GM13977 (cell line): ENCODE measurements at regions not wholly inside any gene's neighbourhood (a gene's known extent, or its start where the extent isn't known, plus 50 kb on each side); places are given as distances from the start of the nearest gene placed in this dataset.
A peak's percentile ranks its signal among the peaks of the same experiment; 100 is the strongest.
"Not testable (repeated sequence)": the region's sequence is repeated elsewhere in the genome, so short reads cannot be mapped to it uniquely, and the experiment has no call there.

Experiments used
- DNase-seq: peaks from one replicate; pipeline ENCODE4 v3.0.0; 2012; ENCODE audit warnings: low spot score
- in situ Hi-C: fragments of 300-500 bp; cut with MboI; formaldehyde crosslinking; loops from one replicate; pipeline ENCODE4 v1.12.0; 2022; ENCODE audit warnings: low sequenced_read_pairs, low pct_unique_long_range_greater_than_20kb, mixed read lengths, inconsistent platforms; ENCODE audit not compliant: unreplicated experiment
- TF ChIP-seq, protein P1 (sequence below): IDR thresholded peaks from 2 replicates; pipeline ENCODE4 v1.5.1; 2012; ENCODE audit warnings: mild to moderate bottlenecking, control low read depth; ENCODE audit not compliant: insufficient read depth; ENCODE audit errors: extremely low read depth, missing control alignments

DNA sequence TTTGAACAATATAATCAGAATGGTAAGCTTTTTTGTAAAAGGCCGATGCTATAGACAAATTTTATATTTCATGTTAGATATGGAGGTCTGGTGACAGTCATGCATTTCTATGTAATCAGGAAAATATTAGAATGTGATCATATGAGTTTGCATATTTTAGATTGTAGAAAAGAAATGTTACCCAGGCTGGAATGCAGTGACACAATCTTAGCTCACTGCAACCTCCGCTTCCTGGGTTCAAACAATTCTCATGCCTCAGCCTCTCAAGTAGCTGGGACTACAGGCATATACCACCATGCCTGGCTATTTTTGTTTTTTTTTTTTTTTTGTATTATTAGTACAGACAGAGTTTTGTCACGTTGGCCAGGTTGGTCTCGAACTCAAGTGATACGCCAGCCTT is 152.0 kb downstream of the LMLN start:
- TF ChIP-seq, protein P1, sequence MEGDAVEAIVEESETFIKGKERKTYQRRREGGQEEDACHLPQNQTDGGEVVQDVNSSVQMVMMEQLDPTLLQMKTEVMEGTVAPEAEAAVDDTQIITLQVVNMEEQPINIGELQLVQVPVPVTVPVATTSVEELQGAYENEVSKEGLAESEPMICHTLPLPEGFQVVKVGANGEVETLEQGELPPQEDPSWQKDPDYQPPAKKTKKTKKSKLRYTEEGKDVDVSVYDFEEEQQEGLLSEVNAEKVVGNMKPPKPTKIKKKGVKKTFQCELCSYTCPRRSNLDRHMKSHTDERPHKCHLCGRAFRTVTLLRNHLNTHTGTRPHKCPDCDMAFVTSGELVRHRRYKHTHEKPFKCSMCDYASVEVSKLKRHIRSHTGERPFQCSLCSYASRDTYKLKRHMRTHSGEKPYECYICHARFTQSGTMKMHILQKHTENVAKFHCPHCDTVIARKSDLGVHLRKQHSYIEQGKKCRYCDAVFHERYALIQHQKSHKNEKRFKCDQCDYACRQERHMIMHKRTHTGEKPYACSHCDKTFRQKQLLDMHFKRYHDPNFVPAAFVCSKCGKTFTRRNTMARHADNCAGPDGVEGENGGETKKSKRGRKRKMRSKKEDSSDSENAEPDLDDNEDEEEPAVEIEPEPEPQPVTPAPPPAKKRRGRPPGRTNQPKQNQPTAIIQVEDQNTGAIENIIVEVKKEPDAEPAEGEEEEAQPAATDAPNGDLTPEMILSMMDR: no peak
- DNase-seq: no peak
- in situ Hi-C loops: no loop called here

DNA sequence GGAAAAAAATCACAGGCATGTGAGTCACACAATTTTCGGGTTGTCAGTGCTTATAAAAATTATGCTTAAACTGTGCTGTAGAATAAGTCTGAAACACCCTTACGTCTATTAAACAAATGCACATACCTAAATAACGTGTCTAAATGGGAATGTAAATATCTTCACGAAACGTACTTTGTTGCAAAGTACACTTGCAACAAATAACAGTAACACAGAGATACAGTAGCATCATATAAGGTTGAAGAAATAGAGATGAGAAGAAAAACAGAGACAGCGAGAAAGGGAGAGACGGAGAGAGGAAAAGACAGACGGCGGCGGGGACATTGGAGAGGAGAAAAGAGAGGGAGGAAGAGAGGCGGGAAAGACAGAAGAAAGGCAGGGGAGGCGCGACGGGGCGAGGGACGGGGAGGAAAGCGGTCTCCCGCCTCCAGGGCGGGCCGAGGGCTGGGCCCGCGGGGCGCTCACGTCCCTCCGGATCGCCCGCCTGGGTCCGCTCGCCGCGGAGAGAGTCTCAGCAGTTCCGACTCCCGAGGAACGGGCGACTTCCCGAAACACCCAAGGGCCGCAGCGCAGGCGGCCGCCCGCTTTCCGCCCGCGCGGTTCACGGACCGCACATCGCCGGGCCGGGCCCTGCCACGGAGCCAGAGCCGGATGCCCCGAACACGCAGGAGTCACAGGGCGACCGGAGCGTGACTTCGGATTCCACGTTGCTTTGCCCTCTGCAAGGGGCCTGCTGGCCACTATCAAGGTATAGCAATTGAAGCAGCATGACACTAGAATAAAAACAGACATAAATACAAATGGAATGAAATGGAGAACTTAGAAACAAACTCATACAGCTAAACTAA is 153.4 kb downstream of the LMLN start:
- DNase-seq: peak; percentile 18
- TF ChIP-seq, protein P1: no peak
- in situ Hi-C loops: no loop called here

DNA sequence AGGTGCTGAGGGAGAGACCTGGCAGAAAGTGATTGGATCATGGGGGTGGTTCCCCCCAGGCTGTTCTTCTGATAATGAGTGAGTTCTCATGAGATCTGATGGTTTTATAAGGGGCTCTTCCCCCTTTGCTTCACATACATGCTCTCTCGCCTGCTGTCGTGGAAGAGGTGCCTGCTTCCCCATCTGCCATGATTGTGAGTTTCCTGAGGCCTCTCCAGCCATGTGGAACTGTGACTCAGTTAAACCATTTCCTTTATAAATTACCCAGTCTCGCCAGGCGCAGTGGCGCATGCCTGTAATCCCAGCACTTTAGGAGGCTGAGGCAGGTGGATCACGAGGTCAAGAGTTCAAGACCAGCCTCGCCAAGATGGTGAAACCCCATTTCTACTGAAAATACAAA is 154.5 kb downstream of the LMLN start:
- DNase-seq, in situ Hi-C loops: not testable (repeated sequence)

DNA sequence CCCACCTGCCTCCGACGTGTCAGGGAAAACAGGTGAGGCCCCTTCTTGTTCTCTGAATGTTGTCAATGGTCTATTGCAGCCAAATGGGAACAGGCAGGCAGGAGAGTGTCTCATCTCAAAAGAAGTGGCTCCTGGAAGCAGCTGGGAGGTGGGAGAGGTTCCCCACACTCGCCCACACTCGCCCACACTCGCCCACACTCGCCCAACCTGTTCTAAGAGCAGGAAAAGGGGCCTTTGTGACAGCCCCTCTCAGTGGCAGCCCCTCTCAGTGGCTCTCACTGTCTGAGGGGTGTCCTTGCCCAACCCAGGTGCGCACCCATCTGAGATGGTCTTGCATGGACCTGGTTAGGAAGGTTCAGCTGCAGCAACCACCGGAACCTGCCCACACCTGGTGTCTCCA is 162.2 kb downstream of the LMLN start:
- in situ Hi-C loops, DNase-seq: not testable (repeated sequence)

DNA sequence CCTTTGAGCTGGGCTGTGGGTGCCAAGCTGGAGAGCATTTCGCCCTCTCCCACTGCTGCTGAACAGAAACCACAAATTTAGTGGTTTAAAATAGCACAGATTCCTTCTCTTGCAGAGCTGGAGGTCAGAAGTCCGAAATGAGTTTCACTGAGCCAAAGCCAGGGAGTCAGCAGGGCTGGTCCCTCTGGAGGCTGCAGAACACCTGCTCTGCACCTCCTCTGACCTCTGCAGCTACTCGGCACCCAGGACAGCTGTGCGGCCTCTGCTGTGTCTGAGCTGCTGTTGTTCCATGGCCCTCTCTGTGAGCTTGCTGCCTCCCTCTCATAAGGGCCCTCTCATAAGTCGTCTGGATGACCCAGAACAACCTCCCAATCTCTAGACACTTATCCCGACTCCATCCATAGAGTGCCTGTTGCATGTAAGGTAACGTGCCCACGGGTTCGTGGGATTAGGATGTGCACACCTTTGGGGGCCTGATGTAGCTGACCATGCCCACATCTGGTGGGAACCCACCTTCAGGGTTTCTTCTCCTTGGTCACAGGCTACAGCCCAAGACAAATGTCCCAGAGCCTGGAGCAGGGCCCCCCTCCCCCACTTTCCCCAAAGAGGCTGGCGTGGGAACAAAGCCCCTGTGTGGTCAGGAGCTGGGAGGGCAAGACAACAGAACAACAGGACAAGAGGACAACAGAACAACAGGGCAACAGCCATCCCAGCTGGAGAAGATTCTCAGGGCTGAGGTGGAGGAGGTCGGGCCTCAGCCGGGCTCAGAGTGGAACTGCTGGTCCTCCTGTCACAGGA is 177.2 kb downstream of the LMLN start:
- DNase-seq, in situ Hi-C loops: not testable (repeated sequence)

DNA sequence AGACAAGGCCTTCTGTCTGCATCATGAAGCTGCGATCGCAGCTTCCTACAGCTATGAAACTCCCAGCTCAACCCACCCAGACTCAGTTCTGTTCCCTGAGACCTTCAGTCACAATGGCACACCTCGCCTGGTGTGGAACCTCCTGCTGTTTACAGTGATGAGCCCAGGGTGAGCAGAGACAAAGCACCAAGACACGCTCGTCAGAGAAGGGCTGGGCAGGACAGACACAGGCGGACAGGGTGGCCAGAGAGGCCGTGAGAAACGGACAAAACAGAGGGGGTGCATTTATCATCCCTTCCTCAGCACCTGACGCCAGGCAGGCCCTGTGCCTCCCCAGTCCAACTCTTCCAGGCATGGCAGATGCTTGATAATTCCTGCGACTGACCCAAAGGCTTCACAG is 178.2 kb downstream of the LMLN start:
- in situ Hi-C loops, DNase-seq: not testable (repeated sequence)

DNA sequence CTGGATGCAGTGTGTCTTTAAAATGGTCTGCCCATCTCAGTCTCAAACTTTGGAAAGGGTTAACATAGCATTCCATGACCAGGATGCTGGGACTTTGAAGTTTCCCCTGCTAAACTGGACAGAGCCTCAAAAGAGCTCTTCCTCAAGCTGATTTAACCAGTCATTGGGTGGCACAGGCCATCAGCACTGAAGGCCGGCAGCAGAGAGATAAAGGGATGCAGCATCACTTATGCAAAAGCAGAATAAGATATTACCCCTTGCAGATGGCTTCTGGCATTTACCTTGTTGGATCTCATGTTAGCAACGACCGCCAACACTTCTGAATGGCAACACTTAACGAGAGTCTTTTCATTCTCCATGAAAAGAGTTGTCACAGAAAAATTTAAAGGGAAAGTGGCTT is 179.0 kb downstream of the LMLN start:
- not testable (repeated sequence) for DNase-seq

DNA sequence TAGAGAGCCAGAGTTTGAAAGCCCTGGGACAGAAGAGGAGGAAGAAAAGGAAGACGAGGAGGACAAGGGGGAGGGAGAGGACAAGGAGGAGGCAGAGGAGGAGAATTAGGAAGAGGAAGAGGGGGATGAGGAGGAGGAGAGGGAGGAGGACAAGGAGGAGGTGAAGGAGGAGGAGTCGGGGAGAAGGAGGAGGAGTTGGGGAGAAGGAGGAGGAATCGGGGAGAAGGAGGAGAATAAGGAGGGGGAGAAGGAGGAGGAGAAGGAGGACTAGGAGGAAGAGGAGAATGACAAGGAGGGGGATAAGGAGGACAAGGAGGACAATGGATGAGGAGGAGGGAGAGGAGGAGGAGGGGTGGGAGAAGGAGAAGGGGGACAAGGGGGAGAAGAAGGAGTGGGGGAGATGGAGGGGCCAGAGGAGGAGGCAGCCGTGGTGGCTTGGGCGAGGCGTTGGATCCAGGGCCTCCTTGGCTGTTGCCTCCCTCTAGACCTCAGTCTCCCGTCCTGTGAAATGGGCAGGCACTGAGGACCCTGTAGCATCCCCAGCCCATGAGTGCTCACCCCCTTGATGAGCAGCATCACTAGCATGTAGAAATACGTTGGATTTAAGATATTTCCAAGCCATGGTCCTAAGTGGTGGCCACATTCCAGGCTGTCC is 179.6 kb downstream of the LMLN start:
- DNase-seq, in situ Hi-C loops: not testable (repeated sequence)

More for the DNA sequence above, 179.0 kb downstream of the LMLN start:
- in situ Hi-C loops: not testable (repeated sequence)

DNA sequence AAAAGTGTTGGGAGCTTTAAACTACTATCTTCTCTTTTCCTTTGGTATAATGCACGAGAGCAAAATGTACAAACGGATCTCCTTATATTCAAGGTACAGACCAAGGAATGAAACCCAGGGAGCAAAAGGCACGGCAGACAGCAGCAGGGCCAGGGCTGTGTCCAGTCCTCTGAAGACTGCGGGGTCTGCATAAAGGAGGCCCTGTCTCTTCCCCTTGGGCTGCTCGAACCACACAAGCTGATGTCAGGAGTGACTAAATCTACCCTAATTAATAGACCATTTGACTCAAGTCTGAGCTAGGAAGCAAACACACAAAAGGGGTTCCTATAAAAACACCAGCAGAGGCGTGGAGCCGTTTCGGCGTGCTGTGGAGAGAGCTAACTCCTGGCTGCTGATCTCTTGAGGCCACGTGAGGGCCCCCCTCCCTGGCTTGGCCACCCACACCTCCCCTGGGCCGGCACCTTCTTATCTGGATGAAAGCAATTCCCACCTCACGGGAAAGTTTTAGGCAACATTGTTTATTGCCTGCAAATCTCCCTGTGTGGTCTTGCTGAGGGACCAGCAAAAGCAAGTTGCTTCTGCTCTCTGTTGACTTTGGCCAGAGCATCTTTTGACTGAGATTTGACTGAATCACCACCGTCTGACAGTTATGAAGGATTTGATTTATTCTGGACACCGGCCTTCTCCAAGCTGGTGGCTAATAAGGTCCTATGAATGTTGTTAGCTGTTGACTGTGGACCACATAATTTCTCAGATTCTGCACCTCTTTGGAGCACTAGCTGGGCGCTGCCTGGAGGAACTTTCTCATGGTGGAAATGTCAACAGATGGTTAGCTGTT is 183.5 kb downstream of the LMLN start:
- in situ Hi-C loops, DNase-seq: not testable (repeated sequence)

DNA sequence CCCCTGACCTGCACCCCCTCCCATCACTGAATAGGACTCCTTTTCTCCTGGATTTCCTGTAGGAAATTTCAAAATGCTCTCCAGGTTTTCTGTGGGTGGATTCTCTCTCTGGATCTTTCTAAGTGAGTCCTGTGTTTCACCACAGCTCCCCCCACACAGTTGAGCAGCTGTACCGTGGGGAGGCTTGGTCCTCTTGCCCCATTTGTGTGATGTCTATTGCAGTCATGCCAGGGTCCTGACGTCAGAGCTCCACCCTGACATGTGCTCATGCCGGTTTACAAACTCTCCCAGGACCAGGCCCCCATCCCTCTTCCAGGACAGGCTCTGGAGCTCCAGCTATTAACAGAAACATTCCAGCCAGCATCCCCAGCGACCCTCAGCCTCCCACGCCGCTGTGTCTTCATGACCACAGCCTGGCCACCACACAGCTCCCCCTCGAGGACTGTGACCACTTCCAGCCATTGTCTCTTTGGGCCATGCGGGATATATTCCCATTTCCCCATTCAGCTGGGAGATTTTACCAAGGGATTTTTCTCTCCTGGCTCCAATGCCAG is 185.3 kb downstream of the LMLN start:
- in situ Hi-C loops, DNase-seq: not testable (repeated sequence)

DNA sequence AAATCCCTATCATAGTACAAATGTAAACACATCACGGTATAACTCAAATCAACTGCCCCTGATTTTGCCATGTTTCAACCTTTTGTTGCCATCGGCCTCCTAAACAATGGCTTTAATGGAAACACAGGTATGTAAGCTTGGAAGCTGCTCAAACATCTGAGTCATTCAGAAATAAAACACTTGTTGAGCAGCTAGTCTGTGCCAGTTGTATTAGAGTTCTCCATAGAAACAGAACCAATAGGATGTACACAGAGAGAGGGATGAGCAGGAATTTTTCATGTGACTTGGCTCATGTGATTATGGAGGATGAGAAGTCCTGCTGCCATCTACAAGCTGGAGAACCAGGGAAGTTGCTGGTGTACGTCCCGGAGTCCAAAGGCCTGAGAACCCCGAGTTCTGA is 186.1 kb downstream of the LMLN start:
- DNase-seq, in situ Hi-C loops: not testable (repeated sequence)

DNA sequence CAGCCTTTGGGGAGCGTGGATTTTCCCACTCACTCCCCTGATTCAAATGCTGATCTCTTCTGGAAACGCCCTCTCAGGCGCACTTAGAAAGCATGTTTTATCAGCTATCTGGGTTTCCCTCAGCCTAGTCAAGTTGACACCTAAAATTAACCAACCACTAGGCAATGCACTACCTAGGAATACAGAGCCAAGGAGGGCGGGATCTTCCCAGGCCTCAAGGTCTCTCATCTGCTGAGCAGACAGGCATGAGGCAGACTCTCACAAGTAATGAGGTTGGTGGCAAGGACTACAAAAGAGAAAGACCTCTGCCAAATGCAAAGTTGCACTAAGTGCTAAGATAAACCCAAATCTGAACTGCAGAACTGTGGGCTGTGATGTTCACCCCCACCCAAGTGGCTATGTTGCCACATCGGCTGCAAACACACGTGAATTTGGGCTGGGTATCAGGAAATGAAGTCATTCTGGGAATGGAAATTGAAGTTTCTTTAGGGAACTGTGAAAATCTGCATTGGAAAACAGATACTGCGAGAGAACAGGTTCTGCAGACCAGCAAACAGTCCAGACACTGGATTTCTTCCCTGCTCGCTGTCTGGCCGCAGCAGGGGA is 186.6 kb downstream of the LMLN start:
- in situ Hi-C loops, DNase-seq: not testable (repeated sequence)

DNA sequence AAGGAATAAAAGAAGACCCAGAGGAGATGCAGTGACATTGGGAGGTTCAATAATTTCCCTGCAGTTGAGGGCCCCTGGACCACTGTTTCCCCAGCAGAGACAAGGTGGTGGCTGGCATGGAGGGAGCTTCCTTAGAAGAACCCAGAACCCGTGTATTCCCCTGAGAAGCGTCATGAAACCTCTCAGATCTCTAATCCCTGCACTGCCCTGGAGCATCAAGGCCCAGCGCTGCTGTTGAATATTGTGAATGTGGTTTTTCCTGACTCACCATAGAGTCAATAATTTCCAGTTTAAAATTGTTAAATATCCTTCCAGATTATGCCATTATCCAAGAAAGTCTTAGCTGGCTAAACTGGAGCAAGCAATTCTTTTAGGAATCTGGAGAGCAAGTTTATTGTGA is 187.2 kb downstream of the LMLN start:
- in situ Hi-C loops, DNase-seq: not testable (repeated sequence)

DNA sequence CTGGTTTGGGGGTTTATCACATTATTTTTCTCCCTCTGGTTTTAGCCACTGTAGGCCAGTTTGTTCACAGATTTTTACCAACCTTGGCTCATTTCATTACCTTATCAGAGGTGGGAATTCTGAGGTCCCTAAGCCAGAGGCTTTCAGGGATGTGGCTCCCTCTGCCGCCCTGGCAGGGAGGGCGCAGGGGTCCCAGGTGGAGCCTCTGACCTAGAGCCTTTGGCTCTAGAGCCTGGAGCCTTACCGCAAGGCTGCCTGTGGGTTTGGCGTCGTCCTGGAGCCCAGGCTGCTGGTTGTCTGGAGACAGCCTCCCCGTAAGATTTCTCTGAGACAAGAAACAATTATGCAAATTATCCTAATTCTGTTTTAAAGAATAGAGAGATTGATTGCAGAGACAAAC is 188.0 kb downstream of the LMLN start:
- DNase-seq, in situ Hi-C loops: not testable (repeated sequence)
